HG03064 (cell line): ENCODE measurements at regions not wholly inside any gene's neighbourhood (a gene's known extent, or its start where the extent isn't known, plus 50 kb on each side); places are given as distances from the start of the nearest gene placed in this dataset.

Experiments
- ATAC-seq: cut with Tn5 transposase; IDR thresholded peaks from one replicate; pipeline ENCODE4 v1.9.1; 2021; ENCODE audit warnings: low read depth; ENCODE audit not compliant: unreplicated experiment

- ATAC-seq, result no peak
These were observed 62.2 kb upstream of the WLS start for GRCh38 chr1:68294367-68295066.

- no peak for ATAC-seq
These were observed 61.5 kb upstream of the WLS start for GRCh38 chr1:68293609-68294366.

GRCh38 chr1:68293122-68293521, 60.8 kb upstream of the WLS start:
- ATAC-seq, result no peak

GRCh38 chr1:68291688-68292384, 59.5 kb upstream of the WLS start:
- no peak for ATAC-seq

- no peak for ATAC-seq
These were observed 54.9 kb upstream of the WLS start for GRCh38 chr1:68287241-68287640.

- no peak for ATAC-seq
These were observed 52.7 kb upstream of the WLS start for GRCh38 chr1:68285046-68285445.

GRCh38 chr1:68281946-68282615, 49.8 kb upstream of the WLS start:
- no peak for ATAC-seq
